Neural cell (in vitro differentiated cells): ENCODE measurements at regions not wholly inside any gene's neighbourhood (a gene's known extent, or its start where the extent isn't known, plus 50 kb on each side); places are given as distances from the start of the nearest gene placed in this dataset.

Experiments
- H2AFZ ChIP-seq: fragments of 200-600, 300-800 bp; sonication (generic), shearing (Covaris generic); 2 replicates; pipeline ENCODE4 v1.6.0; 2014; ENCODE audit warnings: low read depth, mild to moderate bottlenecking, antibody characterized with exemption, low read length, moderate library complexity
- H3F3A ChIP-seq: fragments of 200-600 bp; shearing (Covaris generic); 2 replicates; pipeline ENCODE4 v1.6.1; 2016; ENCODE audit warnings: mild to moderate bottlenecking, moderate library complexity, mixed read lengths, antibody characterized with exemption, low read length; ENCODE audit not compliant: insufficient read depth, poor library complexity, severe bottlenecking
- H3K27ac ChIP-seq: fragments of 200-600, 300-800 bp; sonication (generic), shearing (Covaris generic); 2 replicates; pipeline ENCODE4 v1.5.1; 2014; ENCODE audit warnings: mild to moderate bottlenecking, low read length, moderate library complexity
- H3K27me3 ChIP-seq: fragments of 300-800, 200-600 bp; sonication (generic), shearing (Covaris generic); 2 replicates; pipeline ENCODE4 v1.6.0; 2014; ENCODE audit warnings: mild to moderate bottlenecking, low read depth, low read length, moderate library complexity; ENCODE audit not compliant: insufficient read depth
- H3K36me3 ChIP-seq: fragments of 300-800, 200-600 bp; sonication (generic), shearing (Covaris generic); 2 replicates; pipeline ENCODE4 v1.5.1; 2014; ENCODE audit warnings: mild to moderate bottlenecking, antibody characterized with exemption, low read length, moderate library complexity; ENCODE audit not compliant: insufficient read depth
- H3K4me2 ChIP-seq: fragments of 300-800, 200-600 bp; sonication (generic), shearing (Covaris generic); 2 replicates; pipeline ENCODE4 v1.6.0; 2014; ENCODE audit warnings: mild to moderate bottlenecking, low read length
- H3K4me3 ChIP-seq: fragments of 300-800, 200-600 bp; sonication (generic), shearing (Covaris generic); 2 replicates; pipeline ENCODE4 v1.5.1; 2014; ENCODE audit warnings: mild to moderate bottlenecking, low read length, moderate library complexity
- H3K79me2 ChIP-seq: fragments of 200-600 bp; shearing (Covaris generic); replicated peaks from 2 replicates; pipeline ENCODE4 v1.6.0; 2014; ENCODE audit warnings: mild to moderate bottlenecking, low read length, moderate library complexity; ENCODE audit not compliant: insufficient read depth
- H3K9ac ChIP-seq: fragments of 300-800, 200-600 bp; sonication (generic), shearing (Covaris generic); 2 replicates; pipeline ENCODE4 v1.6.1; 2016; ENCODE audit warnings: mild to moderate bottlenecking, low read length, mixed read lengths
- H3K9me2 ChIP-seq: fragments of 200-600 bp; shearing (Covaris generic); 2 replicates; pipeline ENCODE4 v1.6.1; 2016; ENCODE audit warnings: mild to moderate bottlenecking, low read length, mixed read lengths; ENCODE audit not compliant: insufficient read depth
- H3K9me3 ChIP-seq: fragments of 200-600, 300-800 bp; sonication (generic), shearing (Covaris generic); 2 replicates; pipeline ENCODE4 v1.6.1; 2016; ENCODE audit warnings: mild to moderate bottlenecking, mixed run types, low read length, moderate library complexity, mixed read lengths
- H4K20me1 ChIP-seq: fragments of 200-600 bp; shearing (Covaris generic); 2 replicates; pipeline ENCODE4 v1.6.1; 2016; ENCODE audit warnings: mild to moderate bottlenecking, mixed run types; ENCODE audit not compliant: insufficient read depth
- EP300 ChIP-seq: fragments of 450-650 bp; conservative IDR thresholded peaks from 2 replicates; pipeline ENCODE4 v1.6.1; 2014; ENCODE audit warnings: antibody characterized with exemption, mild to moderate bottlenecking, moderate library complexity; ENCODE audit not compliant: poor library complexity, severe bottlenecking
- EZH2 ChIP-seq: fragments of 200-600, 300-800 bp; shearing (Covaris generic), sonication (generic); IDR thresholded peaks from 2 replicates; pipeline ENCODE4 v1.6.1; 2014; ENCODE audit warnings: antibody characterized with exemption, low read length, borderline replicate concordance, mild to moderate bottlenecking; ENCODE audit not compliant: insufficient read depth, poor library complexity, severe bottlenecking
- MXI1 ChIP-seq: fragments of 450-650 bp; conservative IDR thresholded peaks from 2 replicates; pipeline ENCODE4 v1.6.1; 2014; ENCODE audit warnings: antibody characterized with exemption, mild to moderate bottlenecking; ENCODE audit not compliant: poor library complexity, severe bottlenecking
- POLR2AphosphoS5 ChIP-seq: IDR thresholded peaks from 2 replicates; pipeline ENCODE4 v1.6.1; 2012
- RAD21 ChIP-seq: fragments of 450-650 bp; conservative IDR thresholded peaks from 2 replicates; pipeline ENCODE4 v1.6.1; 2014; ENCODE audit warnings: antibody characterized with exemption, mild to moderate bottlenecking, moderate library complexity
- SMC3 ChIP-seq: fragments of 450-650 bp; conservative IDR thresholded peaks from 2 replicates; pipeline ENCODE4 v1.6.1; 2014; ENCODE audit warnings: antibody characterized with exemption, mild to moderate bottlenecking, moderate library complexity; ENCODE audit not compliant: poor library complexity
- TAF1 ChIP-seq: IDR thresholded peaks from 2 replicates; pipeline ENCODE4 v1.6.1; 2012; ENCODE audit warnings: low read depth
- TF ChIP-seq, protein P1 (sequence below): fragments of 450-650 bp; IDR thresholded peaks from 2 replicates; pipeline ENCODE4 v1.5.1; 2014; ENCODE audit warnings: antibody characterized with exemption, mild to moderate bottlenecking, moderate library complexity; ENCODE audit not compliant: poor library complexity, severe bottlenecking
- TF ChIP-seq, protein P2 (sequence below): IDR thresholded peaks from 2 replicates; pipeline ENCODE4 v1.6.1; 2012; ENCODE audit warnings: borderline replicate concordance

DNA sequence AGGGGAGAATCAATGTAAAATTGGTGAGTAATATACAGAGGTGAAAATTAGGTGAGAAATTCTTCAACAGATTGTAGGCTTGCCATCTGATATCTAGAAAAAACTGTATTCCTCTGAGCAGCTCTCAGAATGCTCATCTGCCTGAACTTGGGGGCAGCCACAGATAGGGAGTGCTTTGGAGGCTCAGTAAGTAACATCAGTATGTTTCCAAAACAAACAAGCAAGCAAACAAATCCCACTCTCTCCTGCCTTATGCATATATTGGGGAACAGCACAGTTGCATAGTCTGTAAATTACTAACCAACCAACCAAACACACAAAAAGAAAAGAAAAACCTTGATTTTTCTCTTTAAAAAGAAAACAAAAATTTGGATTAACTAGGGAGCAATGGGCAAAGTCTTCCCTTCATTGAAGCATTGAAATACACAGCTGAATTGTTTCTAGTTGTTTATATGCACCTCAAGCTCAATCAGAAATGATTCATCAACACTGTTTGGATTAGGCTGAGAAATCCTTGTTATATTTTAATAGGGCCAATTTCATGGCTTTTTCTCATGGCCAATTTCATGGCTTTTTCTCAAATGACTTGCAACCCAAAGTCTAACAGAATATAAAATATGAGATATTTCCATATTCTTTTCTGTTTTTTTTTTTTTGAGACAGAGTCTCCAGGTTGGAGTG is 50.1 kb upstream of the DEK start:
- H3K9me3 ChIP-seq, result no peaks in the 10 kb centered on the region
- no peaks in the 10 kb centered on the region for H3K36me3 ChIP-seq
- H3K79me2 ChIP-seq, result no peaks in the 10 kb centered on the region
- H3K4me3 ChIP-seq, result no peak overlapping the region
- H3K9me2 ChIP-seq, result no peaks in the 10 kb centered on the region
- no peak overlapping the region for H3K9ac ChIP-seq
- H3K27me3 ChIP-seq, result no peaks in the 10 kb centered on the region
- no peaks in the 10 kb centered on the region for H4K20me1 ChIP-seq
- H3K27ac ChIP-seq, result no peak overlapping the region
- no peaks in the 10 kb centered on the region for H3F3A ChIP-seq
- no peak overlapping the region for H3K4me2 ChIP-seq
- TF ChIP-seq RAD21, result no peak
- no peak for TF ChIP-seq SMC3
- no peak for TF ChIP-seq TAF1
- TF ChIP-seq, protein P1, sequence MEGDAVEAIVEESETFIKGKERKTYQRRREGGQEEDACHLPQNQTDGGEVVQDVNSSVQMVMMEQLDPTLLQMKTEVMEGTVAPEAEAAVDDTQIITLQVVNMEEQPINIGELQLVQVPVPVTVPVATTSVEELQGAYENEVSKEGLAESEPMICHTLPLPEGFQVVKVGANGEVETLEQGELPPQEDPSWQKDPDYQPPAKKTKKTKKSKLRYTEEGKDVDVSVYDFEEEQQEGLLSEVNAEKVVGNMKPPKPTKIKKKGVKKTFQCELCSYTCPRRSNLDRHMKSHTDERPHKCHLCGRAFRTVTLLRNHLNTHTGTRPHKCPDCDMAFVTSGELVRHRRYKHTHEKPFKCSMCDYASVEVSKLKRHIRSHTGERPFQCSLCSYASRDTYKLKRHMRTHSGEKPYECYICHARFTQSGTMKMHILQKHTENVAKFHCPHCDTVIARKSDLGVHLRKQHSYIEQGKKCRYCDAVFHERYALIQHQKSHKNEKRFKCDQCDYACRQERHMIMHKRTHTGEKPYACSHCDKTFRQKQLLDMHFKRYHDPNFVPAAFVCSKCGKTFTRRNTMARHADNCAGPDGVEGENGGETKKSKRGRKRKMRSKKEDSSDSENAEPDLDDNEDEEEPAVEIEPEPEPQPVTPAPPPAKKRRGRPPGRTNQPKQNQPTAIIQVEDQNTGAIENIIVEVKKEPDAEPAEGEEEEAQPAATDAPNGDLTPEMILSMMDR, result no peak
- no peak for TF ChIP-seq EP300
- no peak for TF ChIP-seq MXI1
- TF ChIP-seq, protein P2, sequence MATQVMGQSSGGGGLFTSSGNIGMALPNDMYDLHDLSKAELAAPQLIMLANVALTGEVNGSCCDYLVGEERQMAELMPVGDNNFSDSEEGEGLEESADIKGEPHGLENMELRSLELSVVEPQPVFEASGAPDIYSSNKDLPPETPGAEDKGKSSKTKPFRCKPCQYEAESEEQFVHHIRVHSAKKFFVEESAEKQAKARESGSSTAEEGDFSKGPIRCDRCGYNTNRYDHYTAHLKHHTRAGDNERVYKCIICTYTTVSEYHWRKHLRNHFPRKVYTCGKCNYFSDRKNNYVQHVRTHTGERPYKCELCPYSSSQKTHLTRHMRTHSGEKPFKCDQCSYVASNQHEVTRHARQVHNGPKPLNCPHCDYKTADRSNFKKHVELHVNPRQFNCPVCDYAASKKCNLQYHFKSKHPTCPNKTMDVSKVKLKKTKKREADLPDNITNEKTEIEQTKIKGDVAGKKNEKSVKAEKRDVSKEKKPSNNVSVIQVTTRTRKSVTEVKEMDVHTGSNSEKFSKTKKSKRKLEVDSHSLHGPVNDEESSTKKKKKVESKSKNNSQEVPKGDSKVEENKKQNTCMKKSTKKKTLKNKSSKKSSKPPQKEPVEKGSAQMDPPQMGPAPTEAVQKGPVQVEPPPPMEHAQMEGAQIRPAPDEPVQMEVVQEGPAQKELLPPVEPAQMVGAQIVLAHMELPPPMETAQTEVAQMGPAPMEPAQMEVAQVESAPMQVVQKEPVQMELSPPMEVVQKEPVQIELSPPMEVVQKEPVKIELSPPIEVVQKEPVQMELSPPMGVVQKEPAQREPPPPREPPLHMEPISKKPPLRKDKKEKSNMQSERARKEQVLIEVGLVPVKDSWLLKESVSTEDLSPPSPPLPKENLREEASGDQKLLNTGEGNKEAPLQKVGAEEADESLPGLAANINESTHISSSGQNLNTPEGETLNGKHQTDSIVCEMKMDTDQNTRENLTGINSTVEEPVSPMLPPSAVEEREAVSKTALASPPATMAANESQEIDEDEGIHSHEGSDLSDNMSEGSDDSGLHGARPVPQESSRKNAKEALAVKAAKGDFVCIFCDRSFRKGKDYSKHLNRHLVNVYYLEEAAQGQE, result no peak
- TF ChIP-seq EZH2, result no peak
- TF ChIP-seq POLR2AphosphoS5, result no peak
- H2AFZ ChIP-seq, result no peak overlapping the region
